ENCODE measurements at regions not wholly inside any gene's neighbourhood (a gene's known extent, or its start where the extent isn't known, plus 50 kb on each side); places are given as distances from the start of the nearest gene placed in this dataset.

- TF ChIP-seq CTCF (IDR thresholded peaks at IDR 0.05; ENCODE audit: low read length) (no peak), EZH2phosphoT487 (IDR thresholded peaks at IDR 0.05; ENCODE audit: low read length) (no peak), EZH2 (optimal IDR thresholded peaks at IDR 0.05; ENCODE audit: low read depth, low read length) (no peak)
Measured at GRCh38 chr4:13877626-13878025, 250.1 kb upstream of the BOD1L1 start.

Data from MM.1S (cell line).